Gastroesophageal sphincter (tissue), 4 donors: ENCODE measurements at regions not wholly inside any gene's neighbourhood (a gene's known extent, or its start where the extent isn't known, plus 50 kb on each side); places are given as distances from the start of the nearest gene placed in this dataset.

ENCODE experiments used
- ATAC-seq: fragments of 150-250 bp; one replicate; pipeline ENCODE4 v1.9.1; 2016; ENCODE audit warnings: mild to moderate bottlenecking, moderate library complexity
- H3K27ac ChIP-seq, 4 donors: fragments of 200-600 bp; sonication (generic) in 3 of 4; 1 replicate in 3 of 4; 2 replicates in 1 of 4; pipeline ENCODE4 v1.5.1; 2016 to 2019
- H3K27me3 ChIP-seq: fragments of 200-600 bp; sonication (generic); one replicate; pipeline ENCODE4 v1.5.1; 2019
- H3K36me3 ChIP-seq, 2 donors: fragments of 200-600 bp; sonication (generic); one replicate each; pipeline ENCODE4 v1.5.1; 2019; ENCODE audit warnings: control low read depth in 1 of 2
- H3K4me1 ChIP-seq, 3 donors: fragments of 200-600 bp; sonication (generic); 1 replicate in 2 of 3; 2 replicates in 1 of 3; pipeline ENCODE4 v1.5.1; 2016 to 2019; ENCODE audit warnings: control low read depth in 2 of 3
- H3K4me3 ChIP-seq, 2 donors: fragments of 200-600 bp; sonication (generic); one replicate each; pipeline ENCODE4 v1.5.1; 2019; ENCODE audit warnings: mild to moderate bottlenecking in 1 of 2, moderate library complexity in 1 of 2
- H3K9me3 ChIP-seq, 3 donors: fragments of 200-600 bp; sonication (generic); one replicate each; pipeline ENCODE4 v1.5.1; 2017 to 2019; ENCODE audit warnings: control low read depth in 2 of 3
- EP300 ChIP-seq: sonication (generic); formaldehyde crosslinking; IDR thresholded peaks from one replicate; pipeline ENCODE4 v1.6.1; 2017; ENCODE audit warnings: antibody characterized with exemption, mild to moderate bottlenecking
- POLR2A ChIP-seq, 2 donors: fragments of 450-650 bp; IDR thresholded peaks; one replicate each; pipeline ENCODE4 v1.6.1; 2017; ENCODE audit warnings: antibody characterized with exemption in 2 of 2, mild to moderate bottlenecking in 2 of 2, moderate library complexity in 1 of 2
- POLR2AphosphoS5 ChIP-seq: sonication (generic); formaldehyde crosslinking; IDR thresholded peaks from one replicate; pipeline ENCODE4 v1.6.1; 2017; ENCODE audit warnings: antibody characterized with exemption
- WGBS, 2 donors: methylation state at CpG; one replicate each; pipeline ENCODE4 v1.1.5; 2018; ENCODE audit warnings: low coverage in 1 of 2; 5-methylcytosine and 5-hydroxymethylcytosine counted together
- TF ChIP-seq, protein P1 (sequence below), 4 experiments: fragments of 200-600 bp in 2 of 4; fragments of 450-650 bp in 2 of 4; sonication (generic) in 1 of 4; IDR thresholded peaks; one replicate each; pipeline ENCODE4 v1.5.1; 2017 to 2019; ENCODE audit warnings: antibody characterized with exemption in 4 of 4, mild to moderate bottlenecking in 2 of 4, moderate library complexity in 2 of 4

DNA sequence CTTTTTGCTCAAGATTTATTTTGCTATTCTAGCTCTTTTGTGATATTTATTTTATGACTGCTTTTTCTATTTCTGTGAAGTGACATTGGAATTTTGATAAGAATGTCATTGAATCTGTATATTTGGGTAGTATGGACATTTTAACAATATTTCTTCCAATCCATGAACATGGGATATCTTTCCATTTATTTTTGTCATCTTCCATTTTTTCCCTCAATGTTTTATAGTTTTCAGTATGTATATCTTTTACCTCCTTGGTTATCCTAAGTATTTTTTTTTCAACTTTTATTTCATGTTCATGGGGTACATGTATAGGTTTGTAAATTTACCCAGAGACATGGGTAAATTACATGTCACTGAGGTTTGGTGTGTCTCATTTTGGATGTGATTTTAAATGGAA, 74.1 kb upstream of the PREP start:
- H3K27ac ChIP-seq = no peak overlapping the region
- H3K4me3 ChIP-seq = no peak overlapping the region
- peaks cover 0 to 9% (median 0%) of the 10 kb centered on the region in 3 donors for H3K9me3 ChIP-seq
- H3K27me3 ChIP-seq = no peaks in the 10 kb centered on the region
- no peak for ATAC-seq
- H3K4me1 ChIP-seq = peaks cover 0 to 2% (median 0%) of the 10 kb centered on the region in 3 donors
- TF ChIP-seq, protein P1, sequence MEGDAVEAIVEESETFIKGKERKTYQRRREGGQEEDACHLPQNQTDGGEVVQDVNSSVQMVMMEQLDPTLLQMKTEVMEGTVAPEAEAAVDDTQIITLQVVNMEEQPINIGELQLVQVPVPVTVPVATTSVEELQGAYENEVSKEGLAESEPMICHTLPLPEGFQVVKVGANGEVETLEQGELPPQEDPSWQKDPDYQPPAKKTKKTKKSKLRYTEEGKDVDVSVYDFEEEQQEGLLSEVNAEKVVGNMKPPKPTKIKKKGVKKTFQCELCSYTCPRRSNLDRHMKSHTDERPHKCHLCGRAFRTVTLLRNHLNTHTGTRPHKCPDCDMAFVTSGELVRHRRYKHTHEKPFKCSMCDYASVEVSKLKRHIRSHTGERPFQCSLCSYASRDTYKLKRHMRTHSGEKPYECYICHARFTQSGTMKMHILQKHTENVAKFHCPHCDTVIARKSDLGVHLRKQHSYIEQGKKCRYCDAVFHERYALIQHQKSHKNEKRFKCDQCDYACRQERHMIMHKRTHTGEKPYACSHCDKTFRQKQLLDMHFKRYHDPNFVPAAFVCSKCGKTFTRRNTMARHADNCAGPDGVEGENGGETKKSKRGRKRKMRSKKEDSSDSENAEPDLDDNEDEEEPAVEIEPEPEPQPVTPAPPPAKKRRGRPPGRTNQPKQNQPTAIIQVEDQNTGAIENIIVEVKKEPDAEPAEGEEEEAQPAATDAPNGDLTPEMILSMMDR (IDR thresholded peaks at IDR 0.05) = no peak
- no peak for TF ChIP-seq POLR2A (IDR thresholded peaks at IDR 0.05)
- TF ChIP-seq EP300 = no peak
- TF ChIP-seq POLR2AphosphoS5 = no peak
- no peaks in the 10 kb centered on the region for H3K36me3 ChIP-seq

GRCh38 chr6:105474234-105474633, 71.4 kb upstream of the PREP start:
- Histone ChIP-seq H3K4me3 (no peak overlapping the region), H3K27me3 (no peaks in the 10 kb centered on the region), H3K36me3 (no peaks in the 10 kb centered on the region), H3K27ac (no peak overlapping the region), H3K9me3 (peaks cover 0 to 9% (median 0%) of the 10 kb centered on the region in 3 donors), H3K4me1 (no peaks in the 10 kb centered on the region)
- TF ChIP-seq, protein P1 (IDR thresholded peaks at IDR 0.05) = no peak
- TF ChIP-seq POLR2A (IDR thresholded peaks at IDR 0.05) = no peak
- TF ChIP-seq EP300 = no peak
- TF ChIP-seq POLR2AphosphoS5 = no peak
- WGBS, 2 donors = 32 to 34% methylated on average over 3 to 5 of the region's 5 CpGs
- no peak for ATAC-seq

DNA sequence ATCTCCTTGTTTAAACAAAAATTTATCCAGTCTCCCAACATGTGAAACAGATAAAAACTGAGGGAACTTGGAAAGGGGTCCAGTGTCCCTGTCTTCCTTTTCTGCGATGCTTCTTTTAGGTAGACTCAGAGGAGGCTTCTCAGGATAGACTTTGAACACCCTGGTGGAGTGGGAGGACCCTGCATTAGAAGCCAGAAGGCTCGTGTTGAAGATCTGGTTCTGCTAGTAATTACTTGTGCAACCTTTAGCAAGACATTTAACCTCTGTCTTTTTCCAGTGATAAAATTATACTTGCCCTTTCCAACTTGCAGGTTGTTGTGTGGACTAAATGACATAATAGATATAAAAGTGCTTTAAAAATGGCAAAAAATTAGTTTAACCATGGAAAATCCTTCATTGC, 67.1 kb upstream of the PREP start:
- no peak for ATAC-seq
- H3K27ac ChIP-seq = no peak overlapping the region
- H3K27me3 ChIP-seq = no peaks in the 10 kb centered on the region
- H3K36me3 ChIP-seq = no peaks in the 10 kb centered on the region
- no peak for TF ChIP-seq POLR2A (IDR thresholded peaks at IDR 0.05)
- TF ChIP-seq POLR2AphosphoS5 = no peak
- no peak for TF ChIP-seq EP300
- TF ChIP-seq, protein P1 (IDR thresholded peaks at IDR 0.05) = no peak
- H3K4me1 ChIP-seq = no peaks in the 10 kb centered on the region
- peaks cover 0 to 17% (median 0%) of the 10 kb centered on the region in 3 donors for H3K9me3 ChIP-seq
- 64% methylated on average over 2 of the region's 2 CpGs; no CpG with 5 or more reads in 1 of the 2 donors for WGBS, 2 donors
- no peak overlapping the region for H3K4me3 ChIP-seq

DNA sequence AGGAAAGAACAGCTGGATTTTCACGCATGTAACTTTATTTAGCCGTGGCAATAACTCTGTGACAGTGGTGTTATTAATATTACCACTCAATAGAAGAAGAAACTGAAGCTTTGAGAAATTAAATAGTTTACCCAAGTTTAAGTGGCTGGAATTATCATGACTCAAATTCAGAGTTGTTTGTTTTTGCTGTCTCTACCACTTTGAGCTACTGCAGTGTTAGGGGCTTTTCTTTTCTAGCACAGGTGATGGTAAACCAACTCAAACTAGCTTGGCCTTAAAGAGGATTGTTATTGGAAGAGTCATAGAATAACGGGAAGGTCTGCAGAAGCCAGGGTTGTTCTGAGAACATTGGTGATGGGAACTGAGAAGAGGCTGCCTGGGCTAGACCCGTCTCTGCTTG, 66.0 kb upstream of the PREP start:
- Histone ChIP-seq H3K9me3 (peaks cover 0 to 18% (median 0%) of the 10 kb centered on the region in 3 donors), H3K27ac (no peak overlapping the region), H3K4me3 (no peak overlapping the region), H3K36me3 (no peaks in the 10 kb centered on the region), H3K27me3 (no peaks in the 10 kb centered on the region), H3K4me1 (no peaks in the 10 kb centered on the region)
- TF ChIP-seq EP300 (no peak), POLR2A (IDR thresholded peaks at IDR 0.05) (no peak), POLR2AphosphoS5 (no peak)
- TF ChIP-seq, protein P1 (IDR thresholded peaks at IDR 0.05) = no peak
- 64 to 79% methylated on average over 3 to 4 of the region's 4 CpGs for WGBS, 2 donors
- no peak for ATAC-seq

DNA sequence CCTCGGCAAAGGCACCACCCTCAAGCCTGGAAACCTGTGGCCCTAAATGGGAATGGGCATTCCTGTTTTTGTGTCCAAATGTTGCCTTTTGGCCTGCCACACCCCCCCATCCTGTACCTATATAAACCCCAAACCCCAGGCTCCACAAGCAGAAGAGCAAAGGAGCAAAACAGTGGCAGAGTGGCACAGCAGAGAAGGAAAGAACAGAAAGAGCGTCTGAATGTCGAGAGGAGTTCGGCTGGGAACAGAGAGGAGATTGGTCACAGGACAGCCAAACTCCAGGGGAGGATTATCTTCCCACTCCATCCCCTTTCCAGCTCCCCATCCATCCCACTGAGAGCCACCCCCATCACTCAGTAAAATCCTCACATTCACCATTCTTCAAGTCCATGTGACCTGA, 58.0 kb upstream of the PREP start:
- no peaks in the 10 kb centered on the region for H3K4me1 ChIP-seq
- WGBS, 2 donors = 89% methylated on average over 3 of the region's 4 CpGs; no CpG with 5 or more reads in 1 of the 2 donors
- ATAC-seq = no peak
- no peaks in the 10 kb centered on the region for H3K36me3 ChIP-seq
- H3K27ac ChIP-seq = no peak overlapping the region
- H3K9me3 ChIP-seq = peaks cover 0 to 18% (median 0%) of the 10 kb centered on the region in 3 donors
- H3K27me3 ChIP-seq = no peaks in the 10 kb centered on the region
- no peak overlapping the region for H3K4me3 ChIP-seq
- TF ChIP-seq, protein P1 (IDR thresholded peaks at IDR 0.05) = no peak
- no peak for TF ChIP-seq EP300
- TF ChIP-seq POLR2AphosphoS5 = no peak
- no peak for TF ChIP-seq POLR2A (IDR thresholded peaks at IDR 0.05)
